ENCODE measurements at regions not wholly inside any gene's neighbourhood (a gene's known extent, or its start where the extent isn't known, plus 50 kb on each side); places are given as distances from the start of the nearest gene placed in this dataset.

DNA sequence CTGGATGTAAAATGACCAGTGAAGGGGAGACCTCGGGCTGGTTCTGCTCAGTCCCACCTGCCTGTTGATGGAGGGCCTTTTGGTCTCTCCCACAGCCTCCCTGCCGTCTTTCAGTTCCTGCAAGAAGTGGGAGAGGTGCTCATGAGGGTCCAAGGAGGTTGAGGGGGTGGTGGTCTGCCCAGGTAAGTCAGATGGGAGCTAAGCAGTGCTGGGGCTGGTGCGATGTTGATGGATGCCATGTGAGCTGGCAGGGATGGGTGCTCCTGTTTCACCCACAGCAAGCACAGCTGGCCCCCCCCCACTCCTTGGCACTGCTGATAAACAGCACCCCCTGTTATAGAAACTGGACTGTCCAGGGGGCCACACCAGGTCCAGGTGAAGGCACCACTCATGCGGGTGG lies 145.6 kb downstream of the NSG2 start:
- DNase-seq (ENCODE audit: low spot score): no peak

DNA sequence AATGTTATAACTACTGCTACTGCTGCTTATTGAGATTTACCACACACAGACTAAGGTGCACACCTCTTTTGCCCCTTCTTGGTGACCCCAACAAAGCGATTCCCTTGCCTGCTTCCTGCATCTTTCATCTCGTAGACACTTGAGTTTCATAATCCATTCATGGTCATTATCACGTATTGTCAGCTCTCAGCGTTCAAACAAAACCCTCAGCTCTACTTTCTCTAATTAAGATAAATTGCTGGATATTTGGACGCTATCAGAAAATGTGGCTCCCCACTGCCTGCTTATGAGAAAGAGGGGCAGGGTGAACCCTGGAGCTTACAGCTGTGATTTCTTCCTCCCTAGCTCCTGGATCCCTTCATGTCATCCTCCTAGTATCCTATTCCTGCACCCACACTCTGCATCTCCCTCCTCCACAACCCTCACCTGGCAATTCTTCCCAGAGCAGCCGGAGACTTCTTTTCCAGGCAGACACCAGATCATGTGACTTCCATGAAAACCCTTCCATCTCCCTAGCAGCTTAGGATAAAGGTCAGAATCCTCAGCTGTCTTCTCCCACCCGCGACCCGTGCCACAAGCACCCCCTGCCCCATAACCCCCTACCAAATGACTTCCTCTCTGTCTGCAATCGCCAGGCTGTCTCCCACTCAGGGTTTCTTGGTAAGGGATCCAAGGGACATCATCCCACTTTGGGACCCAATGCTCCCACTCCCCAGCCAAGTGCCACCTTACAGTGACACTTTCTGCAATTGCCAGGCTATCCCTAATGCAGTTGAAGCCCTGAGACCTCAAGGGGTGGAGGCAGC lies 146.5 kb downstream of the NSG2 start:
- no peak for DNase-seq (ENCODE audit: low spot score)

DNA sequence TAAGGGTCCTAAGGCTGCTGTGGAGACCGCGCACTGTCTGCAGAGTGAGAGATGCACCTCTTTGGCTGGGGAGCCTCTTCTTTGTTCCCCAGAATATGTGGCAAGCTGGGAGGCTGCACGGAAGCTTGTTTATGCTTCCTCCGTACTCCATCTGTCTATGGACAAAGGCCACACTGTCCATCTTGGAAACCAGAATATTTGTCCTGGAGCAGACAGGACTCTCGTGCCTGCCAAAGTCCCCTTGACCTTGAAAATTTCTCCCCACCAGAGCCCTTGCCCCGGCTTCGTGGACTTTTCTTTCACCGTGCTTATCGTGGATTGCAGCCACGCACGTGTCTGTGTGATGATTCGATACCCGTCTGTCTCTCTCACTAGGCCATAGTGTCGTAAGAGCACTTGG lies 147.4 kb downstream of the NSG2 start:
- no peak for DNase-seq (ENCODE audit: low spot score)

DNA sequence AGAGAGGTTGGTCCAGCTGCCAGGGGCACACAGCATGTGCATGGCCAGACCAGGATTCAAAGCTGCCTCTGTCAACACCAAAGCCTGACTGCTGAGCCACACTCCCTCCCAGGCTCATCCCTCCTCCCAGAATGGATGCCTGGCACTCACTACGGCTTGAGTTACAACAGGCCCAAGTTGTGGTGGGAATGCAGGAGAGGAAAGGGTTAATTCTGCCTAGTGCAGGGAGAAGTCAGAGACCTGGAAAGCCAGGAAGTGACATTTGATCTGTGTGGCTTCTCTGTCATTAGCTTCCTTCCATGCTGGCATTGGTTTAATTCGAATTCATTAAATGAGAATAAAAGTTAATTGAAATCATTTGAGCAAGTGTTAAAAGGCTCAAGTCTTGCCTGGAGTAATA lies 150.0 kb downstream of the NSG2 start:
- no peak for DNase-seq (ENCODE audit: low spot score)

DNA sequence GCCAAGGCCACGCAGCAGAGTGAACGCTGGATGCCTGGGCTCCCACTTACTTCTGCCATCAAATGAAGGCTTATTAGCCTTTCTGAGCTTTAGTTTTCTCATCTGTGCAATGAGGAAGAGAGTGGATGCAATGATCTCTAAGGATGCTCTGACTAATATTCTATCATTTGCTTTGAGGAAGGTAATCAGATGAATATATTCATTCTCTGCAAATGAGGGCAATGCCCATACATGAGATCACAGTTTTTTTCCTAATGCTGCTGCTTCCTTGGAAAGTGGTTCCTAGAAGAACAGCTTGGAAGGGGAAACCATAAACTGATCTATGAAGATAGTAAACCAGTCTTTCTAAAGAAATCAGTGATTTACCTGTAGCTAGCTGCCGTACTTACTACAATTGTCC lies 152.4 kb downstream of the NSG2 start:
- no peak for DNase-seq (ENCODE audit: low spot score)

DNA sequence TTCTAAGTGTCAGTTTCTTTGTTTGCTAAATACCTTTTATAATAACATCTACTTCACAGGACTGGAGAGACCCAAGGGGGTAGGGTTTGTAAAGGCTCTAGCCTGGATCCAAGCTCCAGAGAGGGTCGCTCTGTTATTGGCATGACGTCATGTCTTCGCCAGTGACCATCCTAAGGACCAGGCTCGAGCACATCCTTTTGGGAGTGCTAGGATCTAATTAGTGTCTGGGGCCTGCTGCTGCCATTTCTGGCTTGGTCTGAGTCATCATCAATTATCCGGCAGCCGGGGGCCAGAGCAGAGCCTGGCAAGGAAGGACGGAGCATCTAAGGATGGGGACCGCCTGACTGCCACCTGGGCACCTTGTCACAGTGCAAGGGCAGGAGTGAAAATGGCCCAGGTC lies 153.0 kb downstream of the NSG2 start:
- DNase-seq (ENCODE audit: low spot score): no peak

DNA sequence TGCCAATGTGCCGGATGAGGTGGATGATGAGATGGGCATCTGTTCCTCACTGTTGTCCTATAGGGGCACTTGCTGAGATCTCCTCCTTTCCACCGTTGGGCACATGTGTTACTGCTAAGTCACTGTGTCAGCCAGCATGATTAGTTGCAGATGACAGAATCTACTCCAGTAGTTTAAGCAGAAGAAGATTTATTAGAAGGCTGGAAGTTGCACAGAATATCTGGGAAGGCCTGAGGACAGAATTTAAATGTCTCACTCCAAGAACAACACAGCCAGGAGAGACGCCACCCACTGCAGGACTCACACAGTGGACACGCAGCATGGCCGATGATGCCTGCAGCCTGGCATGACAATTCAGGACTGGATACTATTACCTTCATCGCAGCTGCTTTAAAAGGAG lies 157.5 kb downstream of the NSG2 start:
- DNase-seq (ENCODE audit: low spot score): no peak

DNA sequence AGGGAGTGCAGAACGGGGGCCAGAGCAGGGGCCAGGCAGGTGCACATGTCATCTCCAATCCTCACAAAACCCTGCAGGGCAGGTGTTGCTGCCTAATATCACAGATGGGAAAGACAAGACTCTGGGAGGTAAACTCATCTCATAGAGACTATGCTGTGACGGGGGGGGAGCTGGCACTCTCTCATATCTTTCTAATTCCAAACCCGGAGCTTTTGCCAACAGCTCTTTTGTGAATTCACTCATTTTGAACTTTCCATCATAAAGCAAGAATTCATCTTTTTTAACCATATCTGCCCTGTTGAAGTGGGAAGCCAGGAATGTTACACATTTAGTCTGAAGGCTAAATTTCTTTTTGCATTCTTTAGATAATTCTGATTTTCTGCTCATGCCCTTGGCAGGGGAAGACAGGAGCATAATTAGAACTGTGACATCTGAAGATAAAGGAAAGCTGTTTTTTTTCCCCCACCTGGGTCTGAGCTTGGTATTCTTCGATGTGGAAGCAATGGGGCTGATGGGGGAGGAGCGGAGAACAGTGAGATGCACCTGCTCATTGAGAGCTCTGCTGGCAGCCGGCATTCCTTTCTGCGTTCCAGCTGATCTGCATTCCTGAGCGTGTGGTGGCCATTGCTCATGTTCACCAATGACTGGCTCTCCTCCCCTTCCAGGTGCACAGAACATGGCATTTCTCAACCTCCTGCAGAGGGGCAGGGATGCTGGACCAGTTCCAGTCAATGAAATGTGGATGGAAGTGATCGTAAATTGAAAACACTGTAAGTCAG lies 159.2 kb downstream of the NSG2 start:
- no peak for DNase-seq (ENCODE audit: low spot score)

DNA sequence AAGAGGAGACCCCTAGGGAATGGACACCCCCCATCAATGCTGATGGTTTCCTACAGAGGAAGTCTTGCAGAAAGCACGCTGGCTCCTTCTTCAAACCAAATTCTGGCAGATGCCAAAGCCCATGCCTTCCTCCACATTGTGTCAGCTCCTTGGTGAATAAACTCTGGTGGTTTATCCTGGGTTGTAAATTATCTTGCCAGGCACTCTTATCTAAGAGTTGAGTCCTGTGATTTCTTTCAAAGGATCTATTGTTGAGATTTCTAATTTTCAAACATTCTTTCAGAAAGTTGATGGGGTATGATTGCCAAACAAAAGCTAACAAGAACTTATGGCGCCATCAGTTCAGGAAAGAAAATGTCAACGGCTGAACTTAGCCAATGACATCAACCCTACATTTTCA lies 160.4 kb downstream of the NSG2 start:
- no peak for DNase-seq (ENCODE audit: low spot score)

DNA sequence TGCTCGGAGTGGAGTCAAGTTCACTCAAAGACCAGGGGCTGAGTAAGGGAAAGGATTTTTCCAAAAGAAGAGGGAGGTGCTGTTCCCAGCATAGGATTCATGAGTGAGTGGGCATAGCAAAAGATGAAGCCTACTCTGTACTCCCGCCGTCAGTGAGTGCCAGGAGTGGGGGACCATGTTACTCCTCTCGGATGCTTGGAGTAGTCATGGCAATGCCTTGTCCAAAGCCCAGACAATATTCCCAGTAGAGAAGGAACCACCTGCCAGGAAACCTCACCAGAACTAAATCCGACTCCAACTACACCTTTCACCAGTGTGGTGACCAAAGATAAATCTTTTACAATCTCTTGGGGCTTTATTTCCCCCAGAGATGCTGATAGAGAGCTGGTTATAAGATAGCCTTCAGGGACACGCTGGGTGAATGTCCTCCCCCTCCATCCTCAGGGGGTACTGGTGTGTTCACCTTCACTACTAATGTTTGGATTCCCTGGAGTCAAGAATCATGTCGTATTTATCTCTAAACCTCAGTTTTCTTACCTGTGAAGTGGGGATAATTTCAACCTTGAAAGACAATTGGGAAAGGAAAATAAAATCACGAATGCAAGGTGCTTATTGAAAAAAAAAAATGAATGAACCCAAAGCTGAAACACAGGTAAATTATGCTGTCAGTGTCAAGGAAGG lies 165.2 kb downstream of the NSG2 start:
- no peak for DNase-seq (ENCODE audit: low spot score)

DNA sequence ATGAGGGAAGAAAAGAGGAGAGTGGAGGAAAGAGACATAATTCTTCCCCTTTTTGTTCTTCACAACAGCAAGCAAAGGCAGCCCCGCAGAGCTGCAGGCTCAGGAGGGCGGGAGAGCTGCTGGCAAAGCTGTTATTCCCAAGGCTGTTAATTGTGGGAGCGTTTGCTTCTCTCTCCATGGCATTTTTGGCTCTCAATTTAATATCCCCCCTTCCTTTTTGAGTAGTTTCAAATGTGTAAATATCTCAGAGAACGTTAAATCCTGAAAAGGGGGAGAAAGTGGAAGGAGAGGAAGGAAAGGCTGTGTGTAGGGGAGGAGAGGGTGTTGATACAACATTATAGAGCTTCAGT lies 165.7 kb downstream of the NSG2 start:
- no peak for DNase-seq (ENCODE audit: low spot score)

DNA sequence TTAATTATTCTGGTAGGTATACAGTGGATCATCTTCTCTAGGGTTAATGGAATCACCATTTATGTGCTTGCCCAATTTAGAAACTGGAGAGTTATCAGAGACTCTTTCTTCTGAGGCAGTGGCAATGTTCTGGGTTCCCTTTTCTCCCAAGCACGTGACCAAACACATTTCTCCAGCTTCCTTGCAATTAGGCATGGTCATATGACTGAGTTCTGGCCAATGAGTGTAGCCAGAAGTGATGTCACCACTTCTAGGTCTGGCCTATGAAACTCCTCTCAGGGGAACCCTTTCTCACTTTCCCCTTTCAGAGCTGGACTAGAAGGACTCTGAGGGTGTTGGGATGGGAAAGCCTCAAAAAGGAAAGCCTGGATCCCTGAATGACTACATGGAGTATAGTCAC lies 172.0 kb downstream of the NSG2 start:
- no peak for DNase-seq (ENCODE audit: low spot score)

DNA sequence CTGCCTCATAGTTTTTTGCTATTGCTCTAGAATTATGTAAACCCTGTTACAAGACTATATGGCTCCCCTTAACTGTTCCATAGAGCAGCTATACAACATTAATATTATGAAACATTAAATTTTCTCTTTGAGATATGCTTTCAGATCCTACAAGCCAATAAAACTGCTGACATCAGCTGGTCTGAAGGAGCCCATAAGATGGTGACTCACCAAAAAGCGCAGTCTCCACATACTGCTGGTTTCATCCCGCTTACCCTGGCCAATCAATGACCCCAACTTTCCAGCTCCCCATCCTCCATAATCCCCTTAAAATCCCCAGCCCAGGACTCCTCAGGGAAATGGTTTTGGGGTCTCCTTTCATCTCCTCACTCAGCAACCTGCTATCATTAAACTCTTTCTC lies 172.7 kb downstream of the NSG2 start:
- DNase-seq (ENCODE audit: low spot score): no peak

DNA sequence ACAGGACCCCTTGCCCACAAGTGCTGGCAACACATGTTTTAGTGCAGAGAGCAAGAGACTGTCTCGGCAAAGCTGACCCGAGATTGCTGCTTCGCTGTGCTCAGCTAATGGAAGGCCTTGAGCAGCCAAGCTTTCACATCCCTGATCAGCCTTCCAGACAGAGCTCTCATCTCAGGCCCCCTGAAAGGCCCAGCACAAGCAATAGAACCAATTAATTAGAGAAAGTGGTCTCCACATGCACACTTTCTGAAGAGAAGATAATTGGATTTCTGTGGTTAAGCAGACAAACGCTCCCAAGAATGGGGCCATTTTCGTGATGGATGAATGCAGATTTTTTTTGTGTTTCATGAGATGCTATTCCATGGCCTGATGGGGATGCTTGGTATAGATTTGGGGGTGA lies 174.9 kb downstream of the NSG2 start:
- no peak for DNase-seq (ENCODE audit: low spot score)

DNA sequence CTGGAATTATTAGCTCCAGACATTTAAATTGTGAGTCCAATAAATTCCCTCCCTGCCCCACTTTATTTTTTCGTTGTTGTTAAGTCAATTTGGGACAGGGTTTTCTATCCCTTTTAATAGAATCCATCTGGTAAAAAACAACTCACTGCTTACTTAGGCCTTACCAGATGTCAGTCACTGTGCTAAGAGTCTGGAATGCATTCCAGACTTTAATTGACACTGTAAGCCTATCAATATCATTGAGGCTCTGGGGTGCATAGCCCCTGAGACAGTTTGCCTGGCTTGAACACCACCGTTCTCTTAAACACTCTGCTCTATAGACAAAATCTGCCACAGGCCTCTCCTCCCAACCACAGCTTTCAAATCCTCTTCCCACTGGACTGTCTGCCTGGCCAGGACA lies 175.9 kb downstream of the NSG2 start:
- no peak for DNase-seq (ENCODE audit: low spot score)

DNA sequence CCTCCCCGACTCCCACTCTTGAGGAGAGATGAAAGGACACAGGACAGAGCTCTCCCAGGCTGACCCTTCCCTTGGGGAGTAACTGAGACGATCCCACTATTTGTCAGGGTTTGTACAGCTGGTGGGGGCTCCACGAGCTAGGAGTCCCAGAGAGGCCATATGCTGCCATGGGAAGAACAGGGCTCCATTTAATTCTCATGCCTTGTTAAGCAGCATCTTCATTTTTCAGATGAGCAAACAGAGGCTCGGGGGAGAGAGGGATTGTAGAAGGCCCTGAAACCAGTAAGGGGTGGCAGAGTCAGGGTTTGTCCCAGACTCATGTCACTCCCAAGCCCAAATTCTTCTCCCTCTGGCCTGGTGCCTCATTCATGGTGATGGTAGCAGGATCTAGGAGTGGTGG lies 176.4 kb downstream of the NSG2 start:
- DNase-seq (ENCODE audit: low spot score): no peak

DNA sequence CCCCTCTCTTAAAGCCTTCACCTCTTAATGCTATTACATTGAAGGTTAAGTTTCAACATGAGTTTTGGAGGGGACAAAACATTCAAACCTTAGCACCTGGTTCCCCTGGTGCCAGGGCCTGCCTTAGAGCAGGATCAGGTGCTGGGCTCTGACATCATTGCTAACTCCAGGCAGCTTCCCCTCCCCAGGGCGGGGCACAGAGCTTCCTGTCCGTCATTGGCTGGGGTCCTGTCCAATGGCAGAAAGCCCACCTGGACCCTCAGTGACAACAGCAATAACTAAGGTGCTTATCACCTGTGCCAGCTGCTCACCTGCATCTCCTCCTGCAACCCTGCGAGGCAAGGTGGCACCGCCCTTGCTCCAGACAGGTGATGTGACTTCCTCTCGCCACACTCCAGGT lies 177.4 kb downstream of the NSG2 start:
- DNase-seq (ENCODE audit: low spot score): no peak

DNA sequence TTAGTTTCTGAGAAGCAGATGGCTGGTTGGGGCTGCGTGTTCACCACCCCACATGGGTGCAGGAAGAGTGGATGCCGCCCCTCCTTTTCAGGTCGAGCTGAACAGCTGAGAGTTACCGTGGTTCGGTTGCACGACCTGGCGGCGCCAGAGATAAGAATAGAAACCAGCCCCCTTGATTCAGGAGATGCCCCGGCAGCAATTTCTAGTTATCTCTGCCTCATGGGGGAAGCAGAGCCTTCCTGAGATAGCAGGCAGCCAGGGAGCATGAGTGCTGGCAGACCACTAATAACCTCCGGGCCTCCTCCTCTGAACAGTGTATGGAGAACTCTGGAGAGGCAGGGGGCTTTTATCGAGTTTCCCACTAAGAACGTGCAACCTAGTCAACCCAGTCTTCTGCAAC lies 177.8 kb downstream of the NSG2 start:
- DNase-seq (ENCODE audit: low spot score): no peak

DNA sequence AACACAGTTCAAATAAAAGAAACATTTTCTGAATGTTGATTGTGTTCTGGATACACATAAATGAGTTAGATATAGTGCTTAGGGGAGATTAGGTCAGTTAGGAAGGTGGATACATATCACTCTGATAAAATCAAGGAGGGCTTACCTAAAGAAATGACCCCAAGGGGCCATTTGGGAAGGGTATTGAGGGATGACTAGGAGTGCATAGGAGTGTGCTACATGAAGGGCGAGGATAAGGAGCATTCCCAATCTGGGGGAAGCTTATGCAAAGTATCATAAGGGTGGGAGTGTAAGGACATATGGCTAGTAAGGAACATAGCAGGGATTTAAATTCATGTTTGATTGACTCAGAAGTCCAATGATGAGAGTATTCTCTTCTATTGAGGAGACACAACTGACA lies 183.6 kb downstream of the NSG2 start:
- DNase-seq (ENCODE audit: low spot score): no peak

DNA sequence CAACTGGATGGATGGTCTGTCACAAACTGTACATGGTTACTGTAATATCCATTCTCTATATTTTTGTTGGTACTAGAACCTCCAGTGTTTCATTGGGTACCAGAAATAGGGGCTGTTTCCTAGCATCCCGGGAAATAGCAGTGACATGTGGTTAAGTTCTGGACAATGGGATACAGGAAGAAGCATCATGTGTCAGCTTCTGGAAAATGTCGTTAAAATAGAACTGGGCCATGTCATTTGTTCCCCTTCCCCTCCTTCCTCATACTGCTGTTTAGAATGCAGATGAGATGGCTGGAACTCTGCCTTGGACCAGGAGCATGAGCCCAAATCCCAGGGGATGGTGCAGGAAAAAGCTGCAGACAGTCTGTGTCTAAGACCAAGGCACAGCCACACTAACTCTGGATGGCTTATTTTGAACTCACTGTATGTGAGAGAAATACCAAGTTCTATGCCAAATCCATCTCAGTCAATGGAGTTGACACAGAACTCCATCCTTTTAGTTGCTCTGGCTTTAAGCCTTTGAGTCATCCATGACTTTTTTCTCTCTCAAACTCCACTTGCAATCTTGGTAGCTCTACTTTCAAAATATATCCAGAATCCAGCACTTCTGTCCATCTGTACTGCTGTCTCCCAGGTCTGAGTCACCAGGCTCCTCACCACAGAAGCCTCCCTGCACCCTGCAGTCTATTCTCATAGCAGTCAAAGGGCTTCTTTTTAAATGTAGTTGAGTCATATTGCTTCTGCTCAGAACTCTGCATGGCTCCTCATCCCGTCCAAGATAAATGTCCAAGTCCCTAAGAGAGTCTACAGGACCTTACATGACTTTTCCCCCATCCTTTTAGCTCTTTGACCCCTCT lies 184.2 kb downstream of the NSG2 start:
- DNase-seq (ENCODE audit: low spot score): no peak

DNA sequence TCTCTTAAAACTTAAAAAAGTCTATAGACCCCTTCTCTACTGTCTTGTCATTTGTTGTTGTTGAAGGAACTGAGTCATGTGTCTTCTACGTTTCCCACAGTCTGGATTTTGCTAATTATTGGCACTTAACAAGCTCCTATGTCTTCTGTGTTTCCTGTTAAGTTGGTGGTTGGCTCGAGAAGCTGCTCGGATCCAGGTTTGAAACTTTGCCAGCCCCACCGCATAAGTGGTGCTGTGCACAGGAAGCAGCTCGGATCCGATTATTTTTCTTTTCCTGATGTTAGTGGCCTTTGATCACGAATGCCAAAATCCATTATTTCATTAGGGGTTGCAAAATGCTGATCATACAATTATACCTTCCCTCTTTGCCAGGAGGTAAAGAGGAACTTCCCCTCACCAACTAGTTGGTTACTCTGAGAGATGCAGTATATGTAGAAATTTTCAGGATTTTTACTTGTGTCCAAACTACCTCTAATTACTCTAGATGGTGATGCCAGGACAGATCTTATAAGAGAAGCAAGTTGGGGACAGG lies 186.5 kb downstream of the NSG2 start:
- no peak for DNase-seq (ENCODE audit: low spot score)

DNA sequence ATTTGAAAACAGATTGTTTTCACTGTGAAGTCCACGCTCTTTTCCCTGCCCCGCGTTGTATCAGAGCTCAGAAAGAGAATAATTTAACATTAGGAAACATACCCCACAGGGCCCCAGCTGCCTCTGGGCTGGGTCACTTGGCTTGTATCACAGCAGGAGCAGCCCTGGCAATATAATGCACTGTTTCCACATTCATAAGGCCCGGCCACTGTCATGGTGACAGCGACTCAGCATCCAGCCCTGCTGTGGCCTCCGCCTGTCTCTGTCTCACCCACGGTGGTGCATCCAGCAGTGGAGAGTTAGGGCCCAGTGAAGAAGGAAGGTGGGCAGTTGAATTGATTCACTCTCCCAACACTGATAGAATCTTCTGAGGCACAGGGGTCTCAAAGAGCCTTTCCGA lies 188.9 kb downstream of the NSG2 start:
- DNase-seq (ENCODE audit: low spot score): no peak
